Fibroblast of pulmonary artery (primary cell): ENCODE measurements at regions not wholly inside any gene's neighbourhood (a gene's known extent, or its start where the extent isn't known, plus 50 kb on each side); places are given as distances from the start of the nearest gene placed in this dataset.
A peak's percentile ranks its signal among the peaks of the same experiment; 100 is the strongest.

Experiments
- DNase-seq: peaks from one replicate; pipeline ENCODE4 v3.0.0-alpha.2; 2010; ENCODE audit warnings: low read depth
- H3K4me3 ChIP-seq: replicated peaks from 2 replicates; pipeline ENCODE4 v1.5.1; 2011; ENCODE audit warnings: low read depth, mild to moderate bottlenecking, control low read depth, low read length, moderate library complexity
- TF ChIP-seq, protein P1 (sequence below): IDR thresholded peaks from 2 replicates; pipeline ENCODE4 v1.5.1; 2011; ENCODE audit warnings: mild to moderate bottlenecking, control low read depth, low read length, inconsistent platforms; ENCODE audit errors: missing control alignments

- no peak overlapping the region for H3K4me3 ChIP-seq
- TF ChIP-seq, protein P1, sequence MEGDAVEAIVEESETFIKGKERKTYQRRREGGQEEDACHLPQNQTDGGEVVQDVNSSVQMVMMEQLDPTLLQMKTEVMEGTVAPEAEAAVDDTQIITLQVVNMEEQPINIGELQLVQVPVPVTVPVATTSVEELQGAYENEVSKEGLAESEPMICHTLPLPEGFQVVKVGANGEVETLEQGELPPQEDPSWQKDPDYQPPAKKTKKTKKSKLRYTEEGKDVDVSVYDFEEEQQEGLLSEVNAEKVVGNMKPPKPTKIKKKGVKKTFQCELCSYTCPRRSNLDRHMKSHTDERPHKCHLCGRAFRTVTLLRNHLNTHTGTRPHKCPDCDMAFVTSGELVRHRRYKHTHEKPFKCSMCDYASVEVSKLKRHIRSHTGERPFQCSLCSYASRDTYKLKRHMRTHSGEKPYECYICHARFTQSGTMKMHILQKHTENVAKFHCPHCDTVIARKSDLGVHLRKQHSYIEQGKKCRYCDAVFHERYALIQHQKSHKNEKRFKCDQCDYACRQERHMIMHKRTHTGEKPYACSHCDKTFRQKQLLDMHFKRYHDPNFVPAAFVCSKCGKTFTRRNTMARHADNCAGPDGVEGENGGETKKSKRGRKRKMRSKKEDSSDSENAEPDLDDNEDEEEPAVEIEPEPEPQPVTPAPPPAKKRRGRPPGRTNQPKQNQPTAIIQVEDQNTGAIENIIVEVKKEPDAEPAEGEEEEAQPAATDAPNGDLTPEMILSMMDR = no peak
- DNase-seq = no peak
These were observed 50.8 kb upstream of the MAX start for GRCh38 chr14:65153101-65153500.

GRCh38 chr14:65156568-65157366, 54.5 kb upstream of the MAX start:
- DNase-seq = peak; percentile 87
- H3K4me3 ChIP-seq = no peak overlapping the region
- TF ChIP-seq, protein P1 = no peak

DNA sequence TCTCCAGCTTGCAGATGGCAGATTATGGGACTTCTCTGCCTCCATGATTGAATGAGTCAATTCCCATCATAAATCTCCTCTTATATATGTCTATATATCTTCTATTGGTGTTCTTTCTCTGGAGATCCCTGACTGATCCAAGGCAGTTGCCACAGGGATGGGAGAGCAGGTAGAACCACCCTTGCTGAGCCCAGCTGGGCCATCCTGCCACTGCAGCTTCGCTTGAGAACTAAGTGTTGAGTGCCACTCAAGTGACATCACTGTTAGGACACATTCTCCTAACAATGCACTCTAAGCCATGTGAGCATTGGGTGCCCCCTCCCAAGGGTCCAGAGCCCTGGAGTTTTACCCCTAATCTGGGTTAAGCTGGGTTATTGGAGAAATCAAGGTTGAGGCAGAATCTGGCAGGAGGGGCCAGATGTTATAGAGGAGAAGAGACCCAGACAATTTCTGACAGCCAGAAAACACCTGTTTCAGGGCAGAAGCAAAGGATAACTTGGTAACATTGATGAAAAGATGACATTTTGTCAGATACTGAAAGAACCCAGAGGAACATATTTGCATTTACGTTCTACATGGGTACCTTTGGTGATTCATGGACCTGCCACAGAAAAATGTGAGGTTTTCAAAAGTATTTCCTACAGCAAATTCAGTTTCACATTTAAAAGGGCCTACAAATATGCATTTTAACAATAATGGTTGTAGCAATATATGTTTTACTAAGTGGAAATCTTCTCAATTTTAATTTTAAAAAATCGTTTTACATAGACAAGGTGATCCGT, 57.2 kb upstream of the MAX start:
- no peak for DNase-seq
- no peak overlapping the region for H3K4me3 ChIP-seq
- TF ChIP-seq, protein P1 = no peak

- DNase-seq = no peak
- no peak overlapping the region for H3K4me3 ChIP-seq
- TF ChIP-seq, protein P1 = no peak
These were observed 57.8 kb upstream of the MAX start for GRCh38 chr14:65160091-65160490.

DNA sequence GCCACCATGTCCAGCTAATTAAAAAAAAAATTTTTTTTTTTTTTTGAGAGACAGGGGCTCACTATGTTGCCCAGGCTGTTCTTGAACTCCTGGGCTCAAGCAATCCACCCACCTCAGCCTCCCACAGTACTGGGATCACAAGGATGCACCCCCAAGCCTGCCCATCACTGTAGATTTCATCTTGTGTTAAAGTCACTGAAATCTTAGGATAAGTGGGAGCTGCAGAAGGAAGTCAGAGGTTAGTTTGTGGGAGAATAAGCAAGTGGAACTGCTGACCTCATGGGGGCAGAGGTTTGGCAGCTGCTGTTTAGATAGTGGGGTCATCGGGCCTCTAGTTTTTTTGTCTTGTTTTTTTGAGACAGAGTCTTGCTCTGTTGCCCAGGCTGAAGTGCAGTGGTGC, 59.7 kb upstream of the MAX start:
- TF ChIP-seq, protein P1 = no peak
- DNase-seq = no peak
- H3K4me3 ChIP-seq = no peak overlapping the region

GRCh38 chr14:65164068-65164824, 61.9 kb upstream of the MAX start:
- TF ChIP-seq, protein P1 = peak; percentile 65
- DNase-seq = peak; percentile 74

More at GRCh38 chr14:65164068-65164824, 61.9 kb upstream of the MAX start:
- no peak overlapping the region for H3K4me3 ChIP-seq
